Upper lobe of left lung (tissue), 4 donors: ENCODE measurements at regions not wholly inside any gene's neighbourhood (a gene's known extent, or its start where the extent isn't known, plus 50 kb on each side); places are given as distances from the start of the nearest gene placed in this dataset.

ENCODE experiments used
- EP300 ChIP-seq, 4 donors: sonication (generic); formaldehyde crosslinking; IDR thresholded peaks; one replicate each; pipeline ENCODE4 v1.5.1; 2017; ENCODE audit warnings: antibody characterized with exemption in 4 of 4, control low read depth in 2 of 4
- POLR2A ChIP-seq, 4 donors: fragments of 450-650 bp; IDR thresholded peaks; one replicate each; pipeline ENCODE4 v1.5.1; 2016 to 2017; ENCODE audit warnings: antibody characterized with exemption in 4 of 4, mild to moderate bottlenecking in 2 of 4
- POLR2AphosphoS5 ChIP-seq, 2 donors: sonication (generic); formaldehyde crosslinking; IDR thresholded peaks; one replicate each; pipeline ENCODE4 v1.5.1; 2017; ENCODE audit warnings: antibody characterized with exemption in 2 of 2
- TF ChIP-seq, protein P1 (sequence below), 6 experiments: fragments of 450-650 bp in 4 of 6; fragments of 200-600 bp in 2 of 6; sonication (generic) in 2 of 6; IDR thresholded peaks; one replicate each; pipeline ENCODE4 v1.5.1; 2016 to 2019; ENCODE audit warnings: antibody characterized with exemption in 6 of 6

GRCh38 chr3:153426803-153427202 is 264.8 kb downstream of the RAP2B start:
- TF ChIP-seq, protein P1, sequence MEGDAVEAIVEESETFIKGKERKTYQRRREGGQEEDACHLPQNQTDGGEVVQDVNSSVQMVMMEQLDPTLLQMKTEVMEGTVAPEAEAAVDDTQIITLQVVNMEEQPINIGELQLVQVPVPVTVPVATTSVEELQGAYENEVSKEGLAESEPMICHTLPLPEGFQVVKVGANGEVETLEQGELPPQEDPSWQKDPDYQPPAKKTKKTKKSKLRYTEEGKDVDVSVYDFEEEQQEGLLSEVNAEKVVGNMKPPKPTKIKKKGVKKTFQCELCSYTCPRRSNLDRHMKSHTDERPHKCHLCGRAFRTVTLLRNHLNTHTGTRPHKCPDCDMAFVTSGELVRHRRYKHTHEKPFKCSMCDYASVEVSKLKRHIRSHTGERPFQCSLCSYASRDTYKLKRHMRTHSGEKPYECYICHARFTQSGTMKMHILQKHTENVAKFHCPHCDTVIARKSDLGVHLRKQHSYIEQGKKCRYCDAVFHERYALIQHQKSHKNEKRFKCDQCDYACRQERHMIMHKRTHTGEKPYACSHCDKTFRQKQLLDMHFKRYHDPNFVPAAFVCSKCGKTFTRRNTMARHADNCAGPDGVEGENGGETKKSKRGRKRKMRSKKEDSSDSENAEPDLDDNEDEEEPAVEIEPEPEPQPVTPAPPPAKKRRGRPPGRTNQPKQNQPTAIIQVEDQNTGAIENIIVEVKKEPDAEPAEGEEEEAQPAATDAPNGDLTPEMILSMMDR (IDR thresholded peaks at IDR 0.05), result no peak
- TF ChIP-seq POLR2A (IDR thresholded peaks at IDR 0.05) (no peak), EP300 (IDR thresholded peaks at IDR 0.05) (no peak), POLR2AphosphoS5 (IDR thresholded peaks at IDR 0.05) (no peak)
